Sciatic nerve (tissue), 2 donors: ENCODE measurements at regions not wholly inside any gene's neighbourhood (a gene's known extent, or its start where the extent isn't known, plus 50 kb on each side); places are given as distances from the start of the nearest gene placed in this dataset.

ENCODE experiments used
- ATAC-seq: fragments of 200-7000 bp; cut with Tn5 transposase; one replicate; pipeline ENCODE4 v1.9.1; 2020; ENCODE audit warnings: mild to moderate bottlenecking, moderate library complexity
- DNase-seq: peaks from one replicate; pipeline ENCODE4 v3.0.0-alpha.2; 2020; ENCODE audit warnings: low spot score
- intact Hi-C: fragments of 100-400 bp; cut with DNase I; formaldehyde crosslinking; loops from one replicate; pipeline ENCODE4 v1.14.2; 2022
- donor health status: DM: no; HTN: no; CAD: no.
- donor health status: DM: no; HTN: no; CAD: no.

DNA sequence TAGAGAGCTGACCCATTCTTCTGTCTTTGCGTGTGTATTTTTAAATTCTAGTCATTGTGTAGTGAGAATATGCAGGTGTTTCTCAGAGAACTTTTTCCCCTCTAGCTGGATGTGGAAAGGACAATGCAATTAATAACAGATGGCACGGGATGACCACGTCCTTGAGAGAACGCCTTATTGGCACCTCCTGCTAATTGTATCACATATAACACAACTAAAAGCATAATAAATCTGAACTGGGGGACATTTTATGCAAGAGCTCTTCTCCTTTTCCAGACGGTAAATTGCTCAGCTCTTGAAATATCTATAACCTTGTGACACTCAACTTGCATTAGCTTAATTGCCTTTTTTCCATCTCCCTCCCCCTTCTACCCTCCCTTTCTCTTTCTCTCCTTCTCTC lies 62.9 kb upstream of the IZUMO3 start:
- ATAC-seq: no peak
- no peak for DNase-seq
- intact Hi-C loops: no loop called here

DNA sequence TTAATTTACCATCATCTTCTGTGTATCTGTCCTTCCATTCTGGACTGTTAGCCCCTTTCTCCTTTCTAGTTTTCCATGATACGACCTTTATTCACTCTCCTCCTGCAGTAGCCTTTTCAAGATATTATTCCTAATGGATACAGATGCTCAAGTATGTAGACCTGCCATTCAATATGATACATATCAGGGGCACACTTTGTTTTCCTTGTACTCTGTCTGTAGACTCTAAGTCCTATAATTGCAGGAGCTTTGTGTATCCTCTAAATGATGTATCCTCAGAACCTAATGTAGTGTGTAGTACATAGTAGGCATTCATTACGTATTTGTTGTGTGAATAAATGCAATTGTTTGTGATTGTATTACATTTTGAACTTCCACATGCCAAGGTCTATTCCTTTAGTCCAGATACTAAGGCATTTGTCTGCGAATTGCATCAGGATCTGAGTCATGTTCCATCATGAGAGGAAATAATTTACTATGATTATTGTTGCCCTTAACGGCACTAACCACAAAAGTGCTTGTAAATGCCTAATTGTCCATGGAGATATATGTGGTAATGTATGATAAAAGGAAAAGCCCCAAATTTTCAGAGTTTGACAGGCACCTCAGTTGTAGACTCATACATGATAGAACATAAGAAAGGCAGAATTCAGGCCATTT lies 57.1 kb upstream of the IZUMO3 start:
- intact Hi-C loops: no loop called here
- ATAC-seq (no peak), DNase-seq (no peak)
